ENCODE measurements at regions not wholly inside any gene's neighbourhood (a gene's known extent, or its start where the extent isn't known, plus 50 kb on each side); places are given as distances from the start of the nearest gene placed in this dataset.
A peak's percentile ranks its signal among the peaks of the same experiment; 100 is the strongest.

DNA sequence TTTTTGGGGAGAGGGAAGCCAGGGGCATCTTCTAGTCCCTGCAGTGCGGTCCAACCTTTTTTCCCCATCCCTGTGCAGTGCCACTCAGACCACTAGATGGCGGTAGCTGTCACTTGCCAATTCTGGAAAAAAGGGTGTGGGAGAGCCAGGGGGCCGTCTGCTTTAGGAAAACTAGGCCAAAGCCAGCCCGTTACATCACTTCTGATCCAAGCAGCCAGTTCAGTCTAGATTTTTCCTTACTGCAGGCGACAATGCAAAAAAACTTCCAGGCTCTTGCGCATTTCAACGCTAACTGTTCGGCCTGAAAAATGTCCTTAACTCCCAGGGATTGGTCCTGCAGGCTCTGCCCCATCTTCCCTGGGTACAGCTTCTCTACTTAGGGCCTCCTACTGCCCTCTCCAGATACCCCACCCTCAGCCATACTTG is 69.2 kb upstream of the CES5A start:
- TF ChIP-seq, protein P1, sequence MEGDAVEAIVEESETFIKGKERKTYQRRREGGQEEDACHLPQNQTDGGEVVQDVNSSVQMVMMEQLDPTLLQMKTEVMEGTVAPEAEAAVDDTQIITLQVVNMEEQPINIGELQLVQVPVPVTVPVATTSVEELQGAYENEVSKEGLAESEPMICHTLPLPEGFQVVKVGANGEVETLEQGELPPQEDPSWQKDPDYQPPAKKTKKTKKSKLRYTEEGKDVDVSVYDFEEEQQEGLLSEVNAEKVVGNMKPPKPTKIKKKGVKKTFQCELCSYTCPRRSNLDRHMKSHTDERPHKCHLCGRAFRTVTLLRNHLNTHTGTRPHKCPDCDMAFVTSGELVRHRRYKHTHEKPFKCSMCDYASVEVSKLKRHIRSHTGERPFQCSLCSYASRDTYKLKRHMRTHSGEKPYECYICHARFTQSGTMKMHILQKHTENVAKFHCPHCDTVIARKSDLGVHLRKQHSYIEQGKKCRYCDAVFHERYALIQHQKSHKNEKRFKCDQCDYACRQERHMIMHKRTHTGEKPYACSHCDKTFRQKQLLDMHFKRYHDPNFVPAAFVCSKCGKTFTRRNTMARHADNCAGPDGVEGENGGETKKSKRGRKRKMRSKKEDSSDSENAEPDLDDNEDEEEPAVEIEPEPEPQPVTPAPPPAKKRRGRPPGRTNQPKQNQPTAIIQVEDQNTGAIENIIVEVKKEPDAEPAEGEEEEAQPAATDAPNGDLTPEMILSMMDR (IDR thresholded peaks at IDR 0.05): peak; percentile 92
- TF ChIP-seq SIN3A (IDR thresholded peaks at IDR 0.05; ENCODE audit: borderline replicate concordance, insufficient read depth, low read depth, low read length): no peak
- no peak for TF ChIP-seq POLR2AphosphoS5 (IDR thresholded peaks at IDR 0.05; ENCODE audit: low read depth, low read length)
